Common myeloid progenitor, CD34-positive (primary cell): ENCODE measurements at regions not wholly inside any gene's neighbourhood (a gene's known extent, or its start where the extent isn't known, plus 50 kb on each side); places are given as distances from the start of the nearest gene placed in this dataset.

Experiments used
- CTCF ChIA-PET: fragments of 350-600 bp; sonication (Branson Sonifier 250); formaldehyde crosslinking; loops from one replicate; lab custom pipeline; 2021; ENCODE audit warnings: antibody characterized with exemption; lab: Charles Lee
- POLR2A ChIA-PET: fragments of 350-600 bp; sonication (Branson Sonifier 250); formaldehyde crosslinking; loops from one replicate; lab custom pipeline; 2021; ENCODE audit warnings: antibody characterized with exemption; lab: Charles Lee
- DNase-seq, 3 donors: peaks; one replicate each; pipeline versions ENCODE4 v3.0.0 to v3.0.0-alpha.2; 2013
- H3K27ac ChIP-seq, 2 experiments: 1 replicate in 1 of 2; 2 replicates in 1 of 2; pipeline ENCODE4 v1.7.0; 2013; ENCODE audit warnings: inconsistent platforms in 2 of 2, low read length in 2 of 2, mild to moderate bottlenecking in 2 of 2, low read depth in 1 of 2, moderate library complexity in 1 of 2; ENCODE audit not compliant: severe bottlenecking in 2 of 2, insufficient read depth in 1 of 2, poor library complexity in 1 of 2
- H3K27me3 ChIP-seq, 5 experiments: replicated peaks in 2 of 5; 1 replicate in 3 of 5; 2 replicates in 2 of 5; pipeline versions ENCODE4 v1.6.1 to v1.7.0; 2013; ENCODE audit warnings: low read length in 4 of 5, mild to moderate bottlenecking in 2 of 5, moderate library complexity in 2 of 5, inconsistent platforms in 1 of 5; ENCODE audit not compliant: insufficient read depth in 5 of 5, control insufficient read depth in 4 of 5
- H3K36me3 ChIP-seq, 4 experiments: 1 replicate in 2 of 4; 2 replicates in 2 of 4; pipeline versions ENCODE4 v1.6.1 to v1.7.0; 2013; ENCODE audit warnings: low read length in 3 of 4, control low read depth in 1 of 4, mild to moderate bottlenecking in 1 of 4; ENCODE audit not compliant: control insufficient read depth in 4 of 4, insufficient read depth in 4 of 4
- H3K4me1 ChIP-seq, 4 experiments: 1 replicate in 3 of 4; 2 replicates in 1 of 4; pipeline versions ENCODE4 v1.6.1 to v1.7.1; 2013; ENCODE audit warnings: low read length in 3 of 4, mild to moderate bottlenecking in 3 of 4, control low read depth in 1 of 4, inconsistent platforms in 1 of 4, moderate library complexity in 1 of 4; ENCODE audit not compliant: control insufficient read depth in 4 of 4, insufficient read depth in 4 of 4; ENCODE audit errors: control extremely low read depth in 1 of 4
- H3K4me3 ChIP-seq, 7 experiments: 1 replicate in 4 of 7; 2 replicates in 3 of 7; pipeline versions ENCODE4 v1.5.1 to v1.7.0; 2013; ENCODE audit warnings: mild to moderate bottlenecking in 7 of 7, low read length in 6 of 7, moderate library complexity in 6 of 7, inconsistent platforms in 2 of 7, low read depth in 2 of 7, control low read depth in 1 of 7; ENCODE audit not compliant: insufficient read depth in 4 of 7, control insufficient read depth in 1 of 7; ENCODE audit errors: extremely low read depth in 1 of 7
- H3K9me3 ChIP-seq, 5 experiments: 1 replicate in 4 of 5; 2 replicates in 1 of 5; pipeline versions ENCODE4 v1.6.1 to v1.7.1; 2013; ENCODE audit warnings: low read length in 4 of 5, mild to moderate bottlenecking in 2 of 5, inconsistent platforms in 1 of 5, low read depth in 1 of 5, moderate library complexity in 1 of 5; ENCODE audit not compliant: control insufficient read depth in 4 of 5, insufficient read depth in 2 of 5; ENCODE audit errors: control extremely low read depth in 1 of 5
- WGBS: methylation state at CpG from one replicate; pipeline ENCODE4 v1.1.5; 2013; ENCODE audit not compliant: insufficient coverage; 5-methylcytosine and 5-hydroxymethylcytosine counted together

DNA sequence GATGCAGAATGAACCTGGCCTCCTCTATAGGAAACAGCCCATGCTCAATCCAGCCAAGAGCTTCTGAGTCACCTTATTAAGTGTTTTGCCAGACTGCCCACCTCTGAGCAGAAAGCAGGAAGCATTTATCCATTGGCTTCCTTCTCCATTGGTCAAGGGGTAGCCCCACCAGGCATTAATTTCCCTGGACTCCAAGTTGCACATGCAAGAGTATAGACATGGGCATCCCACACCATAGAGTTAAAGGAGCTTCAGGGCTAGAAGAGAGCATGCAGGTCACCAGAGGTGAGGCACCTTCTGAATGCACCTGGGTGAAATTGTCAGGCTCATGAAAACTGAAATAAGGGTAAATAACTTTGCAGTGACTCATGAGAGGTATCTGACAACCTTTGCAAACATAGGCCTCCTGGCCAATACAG lies 230.8 kb upstream of the STAC start:
- no peaks in the 10 kb centered on the region for H3K4me1 ChIP-seq
- peaks cover 0 to 2% (median 0%) of the 10 kb centered on the region in 5 experiments for H3K9me3 ChIP-seq
- no peak for DNase-seq
- H3K27me3 ChIP-seq = no peaks in the 10 kb centered on the region
- no peak overlapping the region for H3K27ac ChIP-seq
- ChIA-PET CTCF (no interaction called here), POLR2A (no interaction called here)
- H3K36me3 ChIP-seq = no peaks in the 10 kb centered on the region
- no peak overlapping the region for H3K4me3 ChIP-seq

DNA sequence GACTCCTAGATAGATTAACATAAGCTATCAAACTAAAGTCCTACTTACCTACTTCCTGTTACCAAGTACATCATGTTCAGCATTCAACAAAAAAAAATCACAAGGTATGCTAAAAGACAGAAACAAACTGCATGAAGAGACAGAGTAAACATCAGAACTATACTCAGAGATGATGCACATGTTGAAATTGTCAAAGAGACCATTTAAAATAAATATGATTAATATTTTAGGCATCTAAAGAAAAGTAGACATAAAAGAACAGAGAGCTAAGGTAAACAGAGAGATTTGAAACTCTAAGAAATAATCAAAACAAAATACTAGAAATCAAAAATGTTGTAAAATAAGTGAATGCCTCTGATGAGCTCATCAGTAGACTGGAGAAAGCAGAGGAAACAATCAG lies 224.8 kb upstream of the STAC start:
- H3K9me3 ChIP-seq = no peaks in the 10 kb centered on the region
- no peaks in the 10 kb centered on the region for H3K36me3 ChIP-seq
- POLR2A ChIA-PET = no interaction called here
- CTCF ChIA-PET = interaction anchor here (0.7 kb wide), 1 partner anchor 163 kb away, joined by 4 read pairs; no protein-coding TSS in a partner anchor
- no peak overlapping the region for H3K27ac ChIP-seq
- DNase-seq = no peak
- no peaks in the 10 kb centered on the region for H3K4me1 ChIP-seq
- no peaks in the 10 kb centered on the region for H3K27me3 ChIP-seq
- H3K4me3 ChIP-seq = no peak overlapping the region

DNA sequence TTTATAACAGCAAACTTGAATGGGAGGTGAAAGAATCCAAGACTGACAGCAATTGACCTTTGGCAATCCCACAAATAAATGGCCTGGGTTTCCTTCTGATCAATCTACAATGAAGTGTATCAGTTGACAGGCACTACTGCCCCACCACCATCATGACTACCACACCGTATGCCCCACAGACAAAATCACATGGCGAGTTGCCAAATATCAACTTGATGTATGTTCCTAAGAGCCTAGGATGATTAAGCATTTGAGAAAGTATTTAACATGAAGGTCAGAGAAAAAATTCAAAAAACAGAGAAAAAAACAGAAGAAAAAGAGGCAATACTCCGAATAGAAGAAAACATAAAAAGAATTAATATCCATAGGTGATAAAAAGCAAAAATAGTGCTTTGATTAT lies 215.9 kb upstream of the STAC start:
- no CpG with 5 or more reads among the region's 3 CpGs for WGBS
- H3K27ac ChIP-seq = no peak overlapping the region

DNA sequence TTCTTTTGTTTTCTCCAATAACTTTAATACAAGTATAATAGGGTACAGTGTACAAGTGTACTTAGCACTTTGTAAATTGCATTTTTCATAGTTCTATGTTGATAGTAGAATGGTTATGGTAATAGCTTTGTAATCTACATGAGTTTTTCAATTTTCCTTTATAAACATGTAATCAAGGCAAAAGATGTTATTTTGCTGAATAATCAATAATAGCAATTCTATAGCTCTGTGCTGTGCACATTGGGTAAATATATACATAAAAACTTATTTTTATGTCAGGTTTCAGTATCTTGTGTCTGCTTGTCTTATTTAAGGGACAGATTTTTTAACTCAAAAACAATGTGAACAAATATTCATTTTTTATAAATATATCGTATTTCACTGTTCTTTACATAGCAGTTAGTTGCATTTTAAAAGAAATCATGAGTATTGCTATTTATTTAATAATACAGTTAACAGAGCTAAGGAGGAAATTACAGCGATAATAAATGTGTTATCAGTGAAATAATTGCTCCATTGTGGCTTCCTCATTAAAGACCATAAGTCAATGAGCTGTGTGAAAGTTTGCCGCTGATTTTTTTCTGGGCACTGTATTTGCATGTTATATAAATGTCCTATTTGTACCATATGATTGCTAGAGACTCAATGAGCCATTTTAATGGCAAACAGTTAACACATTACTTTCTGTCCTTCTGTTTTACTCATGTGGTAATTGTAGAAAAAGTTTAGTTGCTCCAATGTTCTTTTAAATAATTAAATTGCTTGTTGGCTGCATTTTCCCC lies 214.6 kb upstream of the STAC start:
- peaks cover 0 to 18% (median 0%) of the 10 kb centered on the region in 4 experiments for H3K4me1 ChIP-seq
- no peaks in the 10 kb centered on the region for H3K9me3 ChIP-seq
- DNase-seq = peak; percentile 21 to 69 (median 54)
- H3K36me3 ChIP-seq = no peaks in the 10 kb centered on the region
- WGBS = no CpG with 5 or more reads among the region's 3 CpGs
- POLR2A ChIA-PET = no interaction called here
- CTCF ChIA-PET = no interaction called here
- H3K4me3 ChIP-seq = no peak overlapping the region
- H3K27me3 ChIP-seq = no peaks in the 10 kb centered on the region
- H3K27ac ChIP-seq = no peak overlapping the region

More for the DNA sequence above, 215.9 kb upstream of the STAC start:
- Histone ChIP-seq H3K36me3 (no peaks in the 10 kb centered on the region), H3K27me3 (no peaks in the 10 kb centered on the region), H3K9me3 (no peaks in the 10 kb centered on the region), H3K4me1 (peaks cover 0 to 18% (median 0%) of the 10 kb centered on the region in 4 experiments), H3K4me3 (no peak overlapping the region)
- ChIA-PET CTCF (no interaction called here), POLR2A (no interaction called here)
- peak; percentile 7 to 57 (median 40) for DNase-seq

DNA sequence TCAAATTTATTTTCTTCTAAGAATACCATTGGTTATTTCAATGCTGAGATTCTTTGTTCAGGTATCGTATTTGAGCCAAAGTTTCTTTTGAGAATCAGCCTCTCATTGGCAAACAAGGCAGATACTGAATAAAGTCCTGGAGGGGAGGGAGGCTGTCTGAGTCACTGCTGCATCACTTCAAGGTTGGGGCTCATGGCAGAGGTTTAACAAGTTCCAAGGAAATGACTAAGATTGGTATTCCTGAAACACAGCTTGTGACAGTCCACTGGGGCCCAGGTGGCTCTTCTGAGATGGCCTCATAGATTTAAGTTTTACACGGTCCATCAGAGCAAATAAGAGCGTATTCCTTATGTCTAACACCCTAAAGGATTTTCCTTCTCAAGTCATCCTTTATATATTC lies 213.8 kb upstream of the STAC start:
- H3K27ac ChIP-seq = no peak overlapping the region
- no peak overlapping the region for H3K4me3 ChIP-seq
- ChIA-PET CTCF (no interaction called here), POLR2A (no interaction called here)
- H3K9me3 ChIP-seq = peaks cover 0 to 1% (median 0%) of the 10 kb centered on the region in 5 experiments
- peak; percentile 3 to 41 (median 25) for DNase-seq
- WGBS = 92% methylated on average over 3 of the region's 3 CpGs
- no peaks in the 10 kb centered on the region for H3K36me3 ChIP-seq
- H3K27me3 ChIP-seq = no peaks in the 10 kb centered on the region
- peaks cover 0 to 18% (median 0%) of the 10 kb centered on the region in 4 experiments for H3K4me1 ChIP-seq

DNA sequence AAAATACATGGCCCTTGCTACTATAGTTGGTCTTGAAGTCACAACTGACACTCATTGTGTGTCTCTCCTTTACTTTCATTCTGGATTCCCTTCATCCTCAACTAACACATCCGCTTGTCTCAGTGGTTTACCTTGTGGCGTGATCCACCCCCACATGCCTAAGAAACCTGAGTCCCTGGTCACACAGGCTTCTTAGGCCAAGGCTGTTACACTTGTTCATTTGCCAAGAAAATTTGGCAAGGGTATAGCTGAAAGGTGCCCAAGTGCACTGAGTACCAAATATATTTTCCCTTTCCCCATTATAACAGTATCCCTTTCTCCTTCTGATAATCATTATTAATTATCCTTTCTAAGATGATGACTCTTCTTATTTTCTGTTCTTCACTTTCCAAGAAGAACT lies 207.6 kb upstream of the STAC start:
- Histone ChIP-seq H3K27ac (no peak overlapping the region), H3K4me3 (no peak overlapping the region), H3K27me3 (no peaks in the 10 kb centered on the region), H3K36me3 (no peaks in the 10 kb centered on the region), H3K9me3 (peaks cover 0 to 1% (median 0%) of the 10 kb centered on the region in 5 experiments), H3K4me1 (no peaks in the 10 kb centered on the region)
- WGBS = 92% methylated on average over 2 of the region's 2 CpGs
- ChIA-PET POLR2A (no interaction called here), CTCF (no interaction called here)
- DNase-seq = no peak

DNA sequence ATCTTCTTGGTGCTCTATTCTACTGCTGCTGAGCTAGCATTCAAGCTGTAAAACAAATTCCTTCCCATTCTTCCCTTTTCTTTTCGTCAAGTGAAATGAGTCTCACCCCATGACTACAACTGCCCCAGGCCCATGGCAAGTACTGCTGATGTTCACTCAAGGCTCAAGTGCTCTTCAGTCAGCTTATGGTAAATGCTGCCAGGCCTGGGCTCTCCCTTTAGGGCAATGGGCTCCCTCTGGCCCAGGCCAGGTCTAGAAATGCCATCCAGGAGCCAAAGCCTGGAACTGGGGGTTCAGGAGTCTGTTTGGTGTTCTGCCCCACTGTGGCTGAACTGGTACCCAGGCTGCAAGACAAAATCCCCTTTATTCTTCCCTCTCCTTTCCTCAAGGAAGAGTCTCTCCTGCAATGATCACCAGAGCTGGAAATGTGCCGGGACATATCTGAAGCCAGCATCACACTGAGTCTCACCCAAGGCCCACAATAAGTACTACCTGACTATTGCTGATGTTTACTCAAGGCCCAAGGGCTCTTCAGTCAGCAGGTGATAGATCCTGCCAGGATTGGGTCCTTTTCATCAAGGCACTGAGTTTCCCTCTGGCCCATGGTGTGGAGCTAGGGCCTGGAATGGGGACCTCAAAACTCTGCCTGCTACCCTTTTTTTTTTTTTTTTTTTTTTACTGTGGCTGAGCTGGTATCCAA lies 205.0 kb upstream of the STAC start:
- no peak overlapping the region for H3K27ac ChIP-seq
- POLR2A ChIA-PET = no interaction called here
- H3K4me3 ChIP-seq = no peak overlapping the region
- CTCF ChIA-PET = interaction anchor here (0.7 kb wide), 1 partner anchor 27 kb away, joined by 3 read pairs; no protein-coding TSS in a partner anchor
- H3K36me3 ChIP-seq = no peaks in the 10 kb centered on the region
- no peaks in the 10 kb centered on the region for H3K4me1 ChIP-seq
- DNase-seq = no peak
- H3K27me3 ChIP-seq = no peaks in the 10 kb centered on the region
- WGBS = 95% methylated on average over 2 of the region's 2 CpGs
- peaks cover 0 to 1% (median 0%) of the 10 kb centered on the region in 5 experiments for H3K9me3 ChIP-seq
